GM19397 (cell line): ENCODE measurements at regions not wholly inside any gene's neighbourhood (a gene's known extent, or its start where the extent isn't known, plus 50 kb on each side); places are given as distances from the start of the nearest gene placed in this dataset.

ENCODE experiments used
- ATAC-seq: cut with Tn5 transposase; IDR thresholded peaks from one replicate; pipeline ENCODE4 v1.9.1; 2021; ENCODE audit warnings: mild to moderate bottlenecking, moderate library complexity; ENCODE audit not compliant: unreplicated experiment

DNA sequence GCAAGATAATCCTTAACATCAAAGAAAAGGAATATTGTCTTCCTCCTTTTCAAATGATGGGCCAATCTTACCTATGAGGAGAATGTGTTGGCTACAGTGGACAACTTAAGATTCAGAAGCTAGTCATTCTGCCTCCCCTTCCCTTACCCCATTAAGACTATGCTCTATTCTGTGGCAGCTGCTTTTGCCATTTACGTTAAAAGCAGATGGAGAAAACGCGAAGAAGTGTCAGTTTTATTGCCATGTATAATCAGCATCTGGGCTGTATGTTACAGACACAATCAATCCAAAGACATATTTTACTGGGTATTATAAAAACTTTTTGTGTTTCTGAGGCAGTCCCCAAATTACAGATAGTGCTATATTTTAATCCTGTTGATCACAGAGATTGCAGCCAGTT, 196.1 kb upstream of the PACRGL start:
- ATAC-seq, result no peak

DNA sequence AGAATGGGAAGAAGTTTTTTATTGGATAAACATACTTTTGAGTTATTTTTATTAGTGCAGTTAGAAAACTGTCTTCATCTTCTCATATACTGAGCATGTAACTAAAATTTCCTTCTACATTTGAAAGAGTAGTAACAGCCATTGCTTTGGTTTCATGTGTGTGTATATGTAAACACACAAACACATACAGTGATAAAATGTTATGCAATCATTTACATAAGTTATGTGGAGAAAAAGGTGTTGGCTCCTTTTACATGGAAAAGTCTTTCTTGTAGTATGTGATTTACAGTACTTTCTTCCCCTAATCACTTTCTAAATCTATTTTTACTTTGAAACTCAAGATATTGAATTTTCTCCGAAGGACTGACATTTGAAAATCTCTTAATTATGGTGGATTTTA, 194.3 kb upstream of the PACRGL start:
- ATAC-seq, result no peak

DNA sequence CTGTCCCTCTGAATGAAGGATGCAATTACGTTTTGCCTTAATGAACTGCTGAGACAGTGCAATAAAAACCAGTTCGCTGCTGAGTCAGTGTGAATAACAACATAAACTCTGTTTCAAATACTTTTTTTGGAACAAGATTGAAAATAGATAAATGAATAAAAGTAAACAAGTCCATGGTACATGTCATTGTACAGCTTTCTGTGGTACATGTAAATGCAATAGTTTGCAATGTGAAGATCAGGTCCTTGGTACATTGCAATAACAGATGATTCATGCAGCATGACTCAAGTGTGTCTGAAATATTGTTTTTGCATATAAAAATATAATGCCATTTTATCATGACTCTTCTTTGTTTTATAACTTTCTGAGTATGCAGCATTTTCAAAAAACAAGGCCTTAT, 193.4 kb upstream of the PACRGL start:
- no peak for ATAC-seq

DNA sequence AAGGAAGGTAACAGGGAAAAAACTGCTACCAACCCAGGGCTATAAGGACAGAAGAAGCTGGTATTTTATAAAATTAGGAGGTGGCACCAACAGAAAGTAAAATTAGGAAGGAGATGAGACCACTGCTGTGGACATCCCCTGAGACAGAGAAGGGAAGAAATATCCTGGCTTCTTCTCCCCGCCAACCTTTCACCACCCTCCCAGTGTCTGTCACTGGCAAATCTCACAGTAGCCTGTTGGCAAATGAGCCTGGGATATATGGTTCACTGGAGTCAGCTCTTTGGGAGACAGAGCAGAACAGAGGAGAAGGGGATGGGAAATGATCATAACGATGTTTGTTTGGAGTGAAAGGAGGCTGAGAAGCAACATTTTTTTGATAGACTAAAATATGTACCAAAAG, 190.9 kb upstream of the PACRGL start:
- no peak for ATAC-seq

DNA sequence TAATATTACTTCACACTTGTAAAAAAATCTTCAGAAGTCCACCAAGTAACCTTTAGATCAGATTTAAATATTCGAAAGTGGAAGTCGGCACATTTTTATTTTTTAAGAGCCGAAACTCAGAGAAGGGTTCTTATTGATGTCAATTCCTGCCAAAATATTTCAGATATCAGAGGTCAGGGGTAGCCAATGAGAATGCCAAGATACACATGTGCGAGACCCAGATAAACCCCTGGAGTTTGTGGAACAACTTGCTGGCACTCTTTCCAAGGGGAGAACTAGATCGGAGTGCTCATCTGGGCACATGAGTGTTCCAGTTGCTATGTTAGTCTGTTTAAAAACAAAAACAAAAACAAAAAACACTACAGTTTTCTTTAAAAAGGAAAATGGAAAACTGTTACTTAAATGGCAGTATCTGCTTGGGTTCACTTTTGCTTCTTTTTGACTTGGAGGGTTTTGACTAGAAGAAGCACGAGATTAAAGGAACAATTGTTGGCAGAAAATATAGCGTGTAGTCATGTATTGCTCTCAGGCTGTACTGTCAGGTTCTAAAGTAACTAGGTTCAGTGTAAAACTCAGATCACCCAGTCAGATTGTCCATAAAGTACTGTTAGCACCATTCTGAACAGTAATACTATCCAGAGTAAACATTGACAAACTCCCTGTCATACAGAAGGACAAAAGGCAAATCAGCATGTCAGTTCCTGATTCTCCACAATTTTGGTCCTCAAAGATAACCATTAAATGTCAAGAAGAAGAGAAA, 188.0 kb upstream of the PACRGL start:
- ATAC-seq, result no peak

DNA sequence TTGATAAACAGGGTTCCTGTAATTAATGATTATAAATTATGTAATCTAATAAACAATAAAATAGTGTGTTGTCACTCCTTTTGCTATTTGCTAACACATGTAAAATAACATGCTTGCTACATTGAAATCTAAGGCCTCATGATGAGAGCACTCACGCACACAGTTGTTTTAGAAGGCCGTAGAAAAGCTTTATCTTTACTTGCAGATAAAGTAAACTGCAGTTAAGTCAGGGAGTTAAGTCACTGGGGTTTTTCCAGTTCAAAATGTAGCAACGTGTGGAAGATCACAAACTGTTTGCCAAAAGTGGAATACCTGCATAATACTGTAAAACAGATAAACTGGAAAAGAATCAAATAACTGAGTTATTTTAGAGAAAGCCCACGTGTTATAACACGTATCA, 187.3 kb upstream of the PACRGL start:
- no peak for ATAC-seq

DNA sequence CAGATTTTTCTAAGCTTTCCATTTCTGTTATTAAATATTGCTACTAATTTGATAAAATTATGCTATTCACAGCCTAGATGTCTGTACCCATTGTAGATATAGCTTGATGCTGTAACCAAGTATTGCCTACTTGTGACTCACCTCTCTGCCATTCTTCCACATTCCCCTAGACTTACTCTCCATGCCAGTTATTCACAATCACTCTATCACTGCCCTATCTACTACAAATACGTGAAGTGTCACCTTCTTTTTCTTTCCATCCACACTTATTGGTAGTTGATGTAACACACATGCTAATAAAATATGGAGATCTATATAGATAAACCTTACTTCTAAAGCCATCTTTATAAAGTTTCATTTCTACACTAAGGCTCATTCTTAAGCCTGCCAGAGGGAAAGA, 179.4 kb upstream of the PACRGL start:
- ATAC-seq, result no peak

DNA sequence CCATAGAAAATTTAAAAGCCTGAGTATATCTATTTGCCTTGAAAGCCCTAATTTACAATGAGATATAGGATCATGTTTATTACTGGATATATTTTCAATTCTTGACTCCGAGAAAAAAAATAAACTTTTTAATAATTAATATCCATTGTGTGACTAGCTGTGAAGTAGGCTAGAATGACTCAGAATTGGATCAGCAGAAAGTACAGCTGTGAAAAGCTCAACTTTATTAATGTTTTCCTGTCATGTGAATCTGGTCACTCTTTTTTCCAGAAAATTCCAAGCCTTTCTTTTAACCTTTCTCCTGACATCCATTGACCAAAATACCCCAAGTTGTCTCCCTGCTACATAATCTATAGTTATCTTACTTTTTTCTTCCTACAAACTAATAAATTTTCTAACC, 171.8 kb upstream of the PACRGL start:
- no peak for ATAC-seq

DNA sequence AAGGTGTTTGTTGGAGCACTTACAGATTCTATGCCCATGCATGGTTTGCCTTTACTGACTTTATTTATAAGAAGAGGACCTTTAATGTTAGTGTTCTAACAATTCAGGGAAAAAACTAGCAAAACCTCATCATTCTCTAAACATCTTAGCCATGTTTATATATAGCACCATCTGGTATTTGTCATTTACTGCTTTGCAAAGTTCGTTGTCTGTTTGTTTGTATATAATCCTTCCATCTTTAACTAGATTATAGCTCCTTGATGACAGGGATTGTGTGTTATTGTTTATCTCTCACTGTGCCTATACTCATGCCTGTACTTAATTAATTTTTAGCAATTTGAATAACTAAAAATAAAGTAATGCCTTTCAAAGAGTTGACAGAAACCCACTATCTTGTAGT, 170.6 kb upstream of the PACRGL start:
- ATAC-seq, result no peak

DNA sequence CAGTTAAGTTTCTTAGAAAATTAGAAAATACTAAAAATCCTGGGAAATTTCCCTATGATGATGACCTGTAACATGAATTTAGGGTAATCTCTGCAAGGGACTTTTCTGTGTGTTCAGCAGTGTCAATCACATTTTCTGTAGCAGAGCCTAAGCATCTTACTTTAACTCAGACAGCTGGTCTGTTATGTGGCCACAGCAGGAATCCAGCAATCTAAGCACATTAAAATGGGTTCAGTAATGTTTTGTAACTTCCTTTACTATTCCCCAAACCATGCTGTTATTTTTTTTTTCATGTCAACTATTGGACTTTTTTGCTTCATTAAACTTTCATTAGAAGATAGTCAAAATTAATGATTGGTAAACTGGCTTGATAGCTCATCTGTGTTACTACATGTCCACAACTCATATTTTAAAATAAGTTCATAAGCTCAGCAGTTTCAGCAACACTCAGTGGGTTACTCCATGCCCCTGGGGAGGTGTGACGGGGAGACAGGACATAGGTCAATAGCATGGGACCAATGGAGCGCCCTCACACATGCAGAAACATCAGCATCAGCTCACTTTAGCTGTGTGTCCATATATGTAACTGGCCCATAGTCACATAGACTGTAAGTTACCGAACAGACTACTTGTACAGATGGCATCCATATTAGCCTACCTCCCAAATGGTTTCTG, 168.0 kb upstream of the PACRGL start:
- no peak for ATAC-seq

DNA sequence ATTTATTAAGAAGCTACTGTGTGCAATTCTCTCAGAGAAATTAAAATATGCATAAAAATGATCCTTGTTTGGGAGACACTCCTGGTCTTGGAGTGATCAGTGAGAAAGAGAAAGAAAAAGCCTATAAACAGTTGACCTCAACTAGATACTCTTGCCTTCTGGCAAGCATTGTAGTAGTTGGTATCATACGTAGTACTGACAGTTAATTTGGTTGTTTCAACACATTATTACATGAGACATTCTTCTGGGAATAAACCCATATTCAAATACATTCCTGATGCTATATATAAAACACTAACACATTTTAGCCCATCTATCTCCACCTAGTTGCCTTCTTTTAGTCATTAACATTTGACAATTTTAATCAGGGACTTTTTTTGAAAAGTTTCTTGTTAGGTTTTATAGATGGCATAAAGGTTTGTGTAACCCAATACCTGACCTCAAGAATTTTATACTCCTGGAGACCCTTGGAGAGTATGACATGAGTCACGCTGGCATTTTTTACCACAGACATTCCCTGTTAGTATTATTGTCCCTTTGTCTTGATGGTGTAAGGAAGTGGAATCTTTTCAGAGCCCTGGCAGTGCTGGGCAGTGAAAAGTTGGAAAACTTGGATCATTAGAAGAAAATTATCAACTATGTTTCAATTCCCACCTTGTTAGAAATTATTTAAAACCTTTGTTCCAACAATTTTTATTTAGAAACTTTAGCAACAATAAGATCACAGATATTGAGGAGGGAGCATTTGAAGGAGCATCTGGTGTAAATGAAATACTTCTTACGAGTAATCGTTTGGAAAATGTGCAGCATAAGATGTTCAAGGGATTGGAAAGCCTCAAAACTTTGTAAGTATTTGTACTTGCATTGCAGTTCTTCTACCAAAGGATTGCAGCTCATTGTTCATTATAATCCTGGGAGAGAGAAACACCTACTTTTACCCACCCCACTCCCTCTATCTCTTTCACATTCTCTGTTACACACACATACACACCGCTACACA, 167.1 kb upstream of the PACRGL start:
- ATAC-seq, result no peak

DNA sequence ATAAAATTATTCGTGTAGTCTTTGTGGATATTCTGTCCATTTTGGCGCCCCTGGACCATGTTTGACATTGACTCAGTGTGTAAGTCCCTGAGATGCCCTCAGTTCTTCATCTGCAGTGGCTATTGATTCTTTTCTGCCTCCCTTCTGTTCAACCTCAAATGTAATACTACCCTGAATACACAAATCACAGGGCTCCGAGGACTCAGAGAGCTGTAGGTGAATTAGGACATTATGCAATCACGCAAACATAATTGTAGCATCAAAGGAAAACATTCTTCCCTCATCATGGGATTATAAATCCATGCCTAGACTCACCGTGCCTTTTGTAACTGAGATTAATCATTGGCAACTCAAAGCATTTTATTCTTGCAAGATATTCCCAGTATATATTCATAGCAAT, 161.4 kb upstream of the PACRGL start:
- ATAC-seq, result no peak

DNA sequence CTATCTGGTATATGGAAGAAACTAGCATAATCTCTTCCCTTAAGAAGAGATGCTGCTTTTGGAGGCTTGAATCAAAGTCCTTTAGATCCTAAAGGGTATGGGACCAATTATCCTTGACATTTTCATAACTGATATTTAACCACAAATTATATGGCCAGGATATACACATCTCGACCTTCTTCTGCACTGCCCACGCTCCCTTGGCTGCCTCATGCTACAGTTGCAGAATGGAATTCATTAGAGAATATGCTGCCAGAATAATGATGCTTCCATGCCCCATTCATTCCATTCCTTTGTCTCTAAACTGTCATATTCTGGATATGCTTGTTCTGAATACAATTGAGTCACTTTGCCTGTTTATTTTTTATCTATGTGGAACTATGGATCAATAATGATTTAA, 157.1 kb upstream of the PACRGL start:
- ATAC-seq, result no peak

DNA sequence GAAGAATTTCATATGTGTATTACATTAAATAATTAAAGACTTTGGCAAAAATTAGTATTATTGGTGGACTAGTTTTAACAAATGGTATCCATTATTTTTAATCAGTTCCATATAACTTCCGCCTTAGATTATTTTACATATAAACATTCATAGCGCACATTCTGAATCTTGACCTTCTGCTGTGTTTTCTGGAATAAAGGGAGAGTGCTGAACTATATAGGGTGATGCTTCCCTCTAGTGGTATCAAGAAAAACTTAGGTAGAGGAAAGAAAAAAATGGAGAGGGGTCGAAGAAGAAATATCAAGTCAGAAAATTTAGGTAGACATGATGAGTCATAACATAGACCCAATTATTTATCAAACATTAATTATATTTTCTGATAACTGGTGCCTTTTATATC, 155.6 kb upstream of the PACRGL start:
- no peak for ATAC-seq

DNA sequence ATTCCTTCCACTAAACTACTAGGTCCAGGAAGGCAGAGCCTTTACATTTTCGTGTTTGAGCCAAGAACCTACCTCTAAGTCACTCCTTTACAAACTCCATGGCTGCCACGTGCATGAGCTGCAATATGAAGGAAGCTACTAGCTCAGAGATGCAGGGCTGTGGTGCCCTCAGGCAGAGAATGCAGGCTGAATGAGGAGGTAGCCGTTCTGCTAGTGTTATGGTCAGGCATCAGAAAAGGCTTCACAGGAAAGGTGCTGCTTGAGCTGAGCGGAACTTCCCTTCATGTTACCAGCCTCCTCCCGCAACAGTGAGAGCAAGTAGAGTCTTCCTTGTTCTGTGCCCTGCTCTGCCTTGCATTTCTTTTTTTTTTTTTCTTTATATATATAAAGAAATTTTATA, 148.3 kb upstream of the PACRGL start:
- ATAC-seq, result no peak

DNA sequence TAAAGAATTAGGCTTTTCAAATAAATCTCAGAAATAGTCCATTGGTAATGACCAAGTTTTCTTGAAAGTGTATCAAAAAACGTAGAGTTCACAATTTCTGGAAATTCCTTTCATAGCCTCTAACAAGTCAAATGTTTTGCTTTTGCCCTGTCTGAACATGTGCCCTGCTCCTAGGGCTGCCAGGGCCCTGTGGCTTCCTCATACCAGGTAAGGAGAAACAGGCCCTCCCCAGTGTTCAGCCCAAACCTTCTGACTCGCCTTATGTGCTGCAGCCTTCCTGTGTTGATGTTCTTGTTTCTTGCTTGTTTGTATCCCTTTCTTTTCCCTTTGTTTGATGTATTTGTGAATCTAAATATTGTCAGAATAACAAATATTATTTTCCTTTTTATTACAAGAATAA, 146.1 kb upstream of the PACRGL start:
- no peak for ATAC-seq

DNA sequence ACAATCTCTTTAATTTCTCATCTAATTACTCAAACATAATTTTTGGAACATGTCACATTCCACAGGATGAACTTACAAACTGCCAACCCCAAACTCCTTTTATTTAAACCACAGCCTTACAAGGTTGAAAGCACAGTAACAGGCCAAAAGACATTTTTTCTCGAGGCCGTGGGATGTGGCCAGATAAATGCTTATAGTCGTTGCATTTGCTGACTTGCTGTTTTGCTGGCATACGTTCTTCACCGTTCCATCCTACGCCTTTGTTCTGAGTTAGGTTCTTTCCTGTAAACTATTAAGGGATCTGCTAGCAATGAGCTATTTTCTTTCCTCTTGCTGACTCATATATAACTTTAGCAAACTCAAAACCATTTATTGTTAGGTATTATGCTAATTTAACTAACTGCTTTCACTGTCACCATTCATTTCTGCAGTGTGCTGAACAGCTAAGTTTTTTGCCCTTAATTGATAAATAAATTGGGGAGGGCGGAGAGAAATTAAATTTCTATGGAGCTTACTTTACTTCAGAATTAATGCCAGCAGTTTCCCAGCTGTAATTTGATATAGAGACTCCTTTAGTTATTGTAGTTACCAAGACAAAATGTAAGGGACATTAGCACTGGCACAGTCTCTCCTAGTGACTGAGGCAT, 135.1 kb upstream of the PACRGL start:
- ATAC-seq, result no peak

DNA sequence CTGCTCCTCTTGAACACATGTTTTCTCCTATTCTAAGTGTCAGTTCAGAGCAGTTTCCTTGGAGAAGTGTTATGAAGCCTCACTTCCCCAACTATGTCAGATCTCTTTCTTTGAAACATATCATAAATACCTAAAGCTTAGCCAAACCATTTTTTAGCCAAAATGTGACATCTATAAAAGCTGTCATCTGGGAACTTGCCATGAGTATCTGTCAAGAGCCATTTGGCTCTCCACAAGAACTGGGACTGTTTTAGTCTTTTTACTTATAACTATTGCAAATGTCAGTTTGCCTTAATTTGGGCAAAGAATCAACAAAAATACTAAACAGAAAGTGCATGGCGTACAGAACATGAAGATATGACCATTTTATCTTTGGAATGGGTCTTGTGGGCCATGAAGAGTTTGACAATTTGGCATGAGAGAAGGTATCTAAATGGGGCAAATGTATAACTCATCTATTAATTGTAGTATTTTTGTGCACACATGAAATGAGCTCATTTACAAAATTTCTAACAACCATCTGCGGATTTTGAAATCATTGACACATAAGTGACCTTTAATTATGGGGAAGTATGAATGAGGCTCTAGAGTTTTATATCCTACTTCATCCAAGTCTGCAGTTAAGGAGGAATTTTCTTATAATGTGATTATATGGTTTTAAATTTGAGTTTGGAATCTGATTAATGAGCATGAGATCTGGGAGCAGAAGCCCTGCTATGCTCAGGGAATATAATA, 129.1 kb upstream of the PACRGL start:
- ATAC-seq, result no peak

DNA sequence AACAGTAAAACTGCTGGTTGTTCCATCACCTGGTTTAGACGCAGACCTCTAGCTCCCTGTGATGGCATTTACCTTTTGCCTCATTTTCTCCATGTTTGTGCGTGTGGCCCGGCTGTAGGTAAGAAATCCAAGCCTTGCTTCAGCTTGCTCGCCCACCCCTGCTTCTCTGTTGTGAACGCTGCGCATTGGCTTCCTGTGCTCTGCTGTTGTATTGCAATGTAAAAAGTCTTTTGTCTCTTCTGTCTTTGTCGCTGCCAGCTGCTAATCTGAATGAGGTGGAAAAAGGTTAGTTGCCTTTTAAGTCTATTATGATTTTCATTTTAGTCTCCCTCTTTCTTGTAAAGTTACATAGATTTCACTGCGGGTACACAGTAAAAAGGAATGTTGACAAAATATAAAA, 127.3 kb upstream of the PACRGL start:
- ATAC-seq, result no peak

DNA sequence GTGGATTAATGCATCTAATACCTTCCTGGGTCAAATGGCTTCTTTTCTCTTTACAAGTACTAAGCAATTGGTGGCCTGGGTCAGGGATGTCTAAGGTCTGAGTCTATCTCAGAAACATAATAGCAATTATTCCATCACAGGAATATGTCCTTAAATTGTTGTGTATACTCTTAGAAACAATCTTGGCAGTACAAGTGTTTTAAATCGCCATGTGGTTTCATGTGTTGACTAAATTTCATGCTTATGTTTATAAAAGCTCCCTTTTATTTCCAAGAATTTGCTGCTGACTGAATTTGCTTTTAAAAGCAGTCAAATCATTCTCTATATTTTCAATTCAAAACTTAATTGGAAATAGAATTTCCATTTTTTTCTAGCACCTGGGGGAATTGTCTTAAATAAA, 125.3 kb upstream of the PACRGL start:
- ATAC-seq, result no peak
